Muscle layer of colon (tissue), 2 donors: ENCODE measurements at regions not wholly inside any gene's neighbourhood (a gene's known extent, or its start where the extent isn't known, plus 50 kb on each side); places are given as distances from the start of the nearest gene placed in this dataset.

Source experiments
- H3K27ac ChIP-seq: one replicate; pipeline ENCODE4 v1.7.0; 2013; ENCODE audit warnings: low read depth, mild to moderate bottlenecking, low read length, moderate library complexity
- H3K27me3 ChIP-seq, 2 donors: one replicate each; pipeline ENCODE4 v1.7.0; 2013; ENCODE audit warnings: low read length in 2 of 2, mild to moderate bottlenecking in 2 of 2; ENCODE audit not compliant: insufficient read depth in 2 of 2, control insufficient read depth in 1 of 2
- H3K36me3 ChIP-seq: one replicate; pipeline ENCODE4 v1.7.0; 2013; ENCODE audit warnings: mild to moderate bottlenecking, low read length; ENCODE audit not compliant: insufficient read depth
- H3K4me1 ChIP-seq: one replicate; pipeline ENCODE4 v1.7.0; 2013; ENCODE audit warnings: mild to moderate bottlenecking, low read length; ENCODE audit not compliant: insufficient read depth
- H3K4me3 ChIP-seq, 2 donors: one replicate each; pipeline ENCODE4 v1.7.0; 2013; ENCODE audit warnings: low read length in 2 of 2, low read depth in 1 of 2, mild to moderate bottlenecking in 1 of 2, moderate library complexity in 1 of 2
- H3K9ac ChIP-seq: one replicate; pipeline ENCODE4 v1.7.0; 2013; ENCODE audit warnings: low read length
- H3K9me3 ChIP-seq: one replicate; pipeline ENCODE4 v1.7.0; 2013; ENCODE audit warnings: mild to moderate bottlenecking, low read length
- donor health status: abdominal sarcoma.
- donor health status: Adenocarcinoma of cecum.

DNA sequence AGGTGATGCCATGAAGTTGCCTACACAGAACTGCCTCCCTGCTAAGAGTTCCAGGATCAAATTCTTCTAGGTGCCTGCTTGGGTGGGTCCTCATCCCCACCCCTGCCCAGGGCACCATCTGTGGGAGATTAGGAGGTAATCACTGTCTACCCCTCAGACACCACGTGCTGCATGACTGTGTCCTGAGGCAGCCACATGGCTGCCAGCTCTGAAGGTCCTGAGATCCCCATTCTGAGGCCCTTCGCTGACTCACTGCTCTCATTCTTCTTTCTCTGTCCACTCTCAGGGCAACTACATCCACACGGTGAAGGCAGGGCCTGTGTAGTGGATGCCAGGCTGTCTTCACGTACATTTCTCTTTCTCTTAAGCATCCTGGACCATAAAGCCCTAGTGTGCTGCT is 222.9 kb upstream of the ANKRD55 start:
- Histone ChIP-seq H3K27ac (no peak overlapping the region), H3K36me3 (no peaks in the 10 kb centered on the region), H3K27me3 (no peaks in the 10 kb centered on the region), H3K9ac (no peak overlapping the region), H3K9me3 (no peaks in the 10 kb centered on the region), H3K4me1 (peaks cover 30% of the 10 kb centered on the region), H3K4me3 (no peak overlapping the region)

DNA sequence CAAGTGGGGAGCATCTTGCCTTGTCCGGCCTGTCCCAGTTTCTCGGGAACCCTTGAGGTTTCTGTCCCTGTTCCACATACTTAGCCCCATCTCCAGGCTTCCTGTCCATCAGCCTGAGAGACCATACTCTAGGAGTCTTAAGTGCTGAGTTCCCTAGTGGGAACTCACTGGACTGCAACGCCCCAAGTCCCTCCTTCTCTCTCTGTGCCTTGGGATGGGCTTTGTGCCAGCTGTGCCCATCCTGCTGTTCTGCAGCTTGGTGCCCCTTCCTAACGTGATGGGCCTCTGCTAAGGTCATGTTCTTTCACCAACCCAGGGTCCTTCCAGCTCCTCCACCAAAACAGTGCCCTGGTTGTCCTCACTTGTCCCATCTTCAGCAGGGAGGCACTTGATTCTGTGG is 222.3 kb upstream of the ANKRD55 start:
- Histone ChIP-seq H3K27ac (no peak overlapping the region), H3K36me3 (no peaks in the 10 kb centered on the region), H3K4me3 (no peak overlapping the region), H3K9ac (no peak overlapping the region), H3K9me3 (no peaks in the 10 kb centered on the region), H3K27me3 (no peaks in the 10 kb centered on the region), H3K4me1 (peaks cover 25% of the 10 kb centered on the region)

GRCh38 chr5:56454219-56454862 is 221.2 kb upstream of the ANKRD55 start:
- no peaks in the 10 kb centered on the region for H3K36me3 ChIP-seq
- peaks cover 17% of the 10 kb centered on the region for H3K4me1 ChIP-seq
- H3K9ac ChIP-seq = no peak overlapping the region
- H3K27ac ChIP-seq = no peak overlapping the region
- no peaks in the 10 kb centered on the region for H3K9me3 ChIP-seq
- H3K27me3 ChIP-seq = no peaks in the 10 kb centered on the region
- no peak overlapping the region for H3K4me3 ChIP-seq

GRCh38 chr5:56451742-56452141 is 218.6 kb upstream of the ANKRD55 start:
- Histone ChIP-seq H3K36me3 (no peaks in the 10 kb centered on the region), H3K27me3 (no peaks in the 10 kb centered on the region), H3K9ac (no peak overlapping the region), H3K4me3 (no peak overlapping the region), H3K4me1 (no peaks in the 10 kb centered on the region), H3K9me3 (no peaks in the 10 kb centered on the region), H3K27ac (no peak overlapping the region)

DNA sequence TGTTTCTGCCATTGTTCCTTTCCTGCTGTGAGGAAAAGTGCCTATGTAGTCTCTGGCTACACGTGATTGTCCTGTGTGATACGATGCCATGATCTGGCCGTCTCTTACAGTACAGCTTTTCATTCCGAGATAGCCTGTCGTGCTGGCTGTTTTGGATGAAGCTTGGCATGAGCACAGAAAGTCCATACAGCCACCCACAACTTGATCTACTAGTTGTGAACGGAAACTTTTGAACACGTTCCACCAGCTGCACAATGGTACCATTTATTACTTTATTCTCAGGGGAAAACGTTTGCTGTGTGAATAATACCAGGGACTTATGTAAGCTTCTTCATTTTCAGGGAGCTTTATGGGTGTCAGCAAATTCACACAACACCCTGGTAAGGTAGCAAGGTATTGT is 217.6 kb upstream of the ANKRD55 start:
- H3K4me3 ChIP-seq = no peak overlapping the region
- H3K27me3 ChIP-seq = no peaks in the 10 kb centered on the region
- H3K9ac ChIP-seq = no peak overlapping the region
- no peaks in the 10 kb centered on the region for H3K9me3 ChIP-seq
- no peak overlapping the region for H3K27ac ChIP-seq
- H3K36me3 ChIP-seq = no peaks in the 10 kb centered on the region
- H3K4me1 ChIP-seq = no peaks in the 10 kb centered on the region

DNA sequence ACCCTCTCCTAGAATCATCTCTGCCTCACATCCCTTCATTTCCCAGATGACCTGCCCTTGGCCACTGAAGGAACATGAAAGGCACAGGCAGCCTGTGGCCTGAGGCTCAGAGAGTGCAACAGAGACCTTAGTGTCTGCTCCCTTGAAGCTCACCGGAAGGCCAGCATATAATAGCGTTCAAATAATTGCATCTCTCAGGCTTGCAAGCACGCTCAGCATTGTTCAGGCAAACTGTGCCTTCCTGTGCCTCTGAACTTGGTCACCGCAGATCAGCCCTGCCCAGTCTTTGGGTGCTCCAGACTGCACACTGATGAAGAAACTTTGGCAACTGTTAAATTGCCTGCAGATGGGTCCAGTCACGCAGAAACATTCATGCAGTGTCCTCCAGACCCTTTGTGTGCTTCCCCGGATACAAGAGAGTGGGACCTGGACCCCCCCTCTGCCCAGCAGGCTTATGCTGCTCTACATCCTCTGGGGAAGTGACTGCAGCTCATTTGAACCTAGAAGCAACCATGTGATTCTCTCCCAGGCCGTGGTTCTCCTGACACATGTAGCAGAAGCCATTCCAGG is 216.0 kb upstream of the ANKRD55 start:
- Histone ChIP-seq H3K9ac (no peak overlapping the region), H3K27me3 (no peaks in the 10 kb centered on the region), H3K27ac (no peak overlapping the region), H3K4me3 (no peak overlapping the region), H3K36me3 (no peaks in the 10 kb centered on the region), H3K4me1 (no peaks in the 10 kb centered on the region), H3K9me3 (no peaks in the 10 kb centered on the region)

- H3K27me3 ChIP-seq = no peaks in the 10 kb centered on the region
- H3K9ac ChIP-seq = no peak overlapping the region
- H3K36me3 ChIP-seq = no peaks in the 10 kb centered on the region
- no peak overlapping the region for H3K4me3 ChIP-seq
- no peak overlapping the region for H3K27ac ChIP-seq
- H3K9me3 ChIP-seq = no peaks in the 10 kb centered on the region
- no peaks in the 10 kb centered on the region for H3K4me1 ChIP-seq
Measured at GRCh38 chr5:56447656-56448055, 214.5 kb upstream of the ANKRD55 start.

- Histone ChIP-seq H3K36me3 (no peaks in the 10 kb centered on the region), H3K27ac (no peak overlapping the region), H3K27me3 (no peaks in the 10 kb centered on the region), H3K4me3 (no peak overlapping the region), H3K4me1 (no peaks in the 10 kb centered on the region), H3K9ac (no peak overlapping the region), H3K9me3 (no peaks in the 10 kb centered on the region)
Measured at GRCh38 chr5:56447232-56447631, 214.1 kb upstream of the ANKRD55 start.

GRCh38 chr5:56446728-56447127 is 213.6 kb upstream of the ANKRD55 start:
- H3K4me1 ChIP-seq = no peaks in the 10 kb centered on the region
- no peaks in the 10 kb centered on the region for H3K36me3 ChIP-seq
- no peak overlapping the region for H3K27ac ChIP-seq

GRCh38 chr5:56443826-56444225 is 210.7 kb upstream of the ANKRD55 start:
- Histone ChIP-seq H3K9ac (no peak overlapping the region), H3K27ac (no peak overlapping the region), H3K4me3 (no peak overlapping the region), H3K36me3 (no peaks in the 10 kb centered on the region), H3K4me1 (no peaks in the 10 kb centered on the region), H3K27me3 (no peaks in the 10 kb centered on the region), H3K9me3 (no peaks in the 10 kb centered on the region)

More at GRCh38 chr5:56446728-56447127, 213.6 kb upstream of the ANKRD55 start:
- Histone ChIP-seq H3K4me3 (no peak overlapping the region), H3K9me3 (no peaks in the 10 kb centered on the region), H3K9ac (no peak overlapping the region), H3K27me3 (no peaks in the 10 kb centered on the region)

GRCh38 chr5:56440871-56441740 is 208.0 kb upstream of the ANKRD55 start:
- H3K9me3 ChIP-seq = no peaks in the 10 kb centered on the region
- H3K9ac ChIP-seq = no peak overlapping the region
- H3K4me3 ChIP-seq = no peak overlapping the region
- no peak overlapping the region for H3K27ac ChIP-seq
- no peaks in the 10 kb centered on the region for H3K36me3 ChIP-seq
- H3K27me3 ChIP-seq = no peaks in the 10 kb centered on the region
- no peaks in the 10 kb centered on the region for H3K4me1 ChIP-seq
